Gastrocnemius medialis (tissue), 4 donors: ENCODE measurements at regions not wholly inside any gene's neighbourhood (a gene's known extent, or its start where the extent isn't known, plus 50 kb on each side); places are given as distances from the start of the nearest gene placed in this dataset.

Source experiments
- CTCF ChIP-seq, 5 experiments: fragments of 450-650 bp in 3 of 5; fragments of 200-600 bp in 2 of 5; sonication (generic) in 2 of 5; IDR thresholded peaks in 4 of 5; conservative IDR thresholded peaks in 1 of 5; 1 replicate in 4 of 5; 2 replicates in 1 of 5; pipeline ENCODE4 v1.5.1; 2016 to 2019; ENCODE audit warnings: antibody characterized with exemption in 5 of 5, mild to moderate bottlenecking in 3 of 5, moderate library complexity in 3 of 5
- POLR2A ChIP-seq, 2 donors: fragments of 450-650 bp; IDR thresholded peaks; one replicate each; pipeline ENCODE4 v1.6.1; 2017; ENCODE audit warnings: antibody characterized with exemption in 2 of 2, mild to moderate bottlenecking in 2 of 2, moderate library complexity in 2 of 2

DNA sequence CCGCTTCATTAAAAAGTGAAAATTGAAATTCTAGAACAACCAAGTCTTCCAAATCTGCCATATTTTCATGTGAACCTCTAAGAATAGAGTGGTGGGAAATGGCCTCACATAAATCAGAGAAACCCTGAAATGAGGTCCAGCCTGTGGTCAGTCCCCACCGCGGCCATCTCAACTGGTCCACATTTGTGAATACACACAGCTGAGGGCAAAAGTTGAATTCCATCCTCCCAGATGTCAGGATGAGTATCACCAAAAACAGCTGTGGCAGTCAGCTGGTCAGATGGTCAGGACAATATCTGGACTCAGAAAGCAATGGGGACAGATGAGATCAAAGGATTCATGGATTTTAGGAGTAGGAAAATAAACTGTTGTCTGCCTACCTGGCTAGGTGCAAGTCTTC lies 219.4 kb upstream of the NCKAP5 start:
- TF ChIP-seq POLR2A (IDR thresholded peaks at IDR 0.05) (no peak), CTCF (IDR thresholded peaks at IDR 0.05 in 4 of 5, conservative IDR thresholded peaks at IDR 0.05 in 1 of 5) (no peak)
